ENCODE measurements at regions not wholly inside any gene's neighbourhood (a gene's known extent, or its start where the extent isn't known, plus 50 kb on each side); places are given as distances from the start of the nearest gene placed in this dataset.
"Not testable (repeated sequence)": the region's sequence is repeated elsewhere in the genome, so short reads cannot be mapped to it uniquely, and the experiment has no call there.

GRCh38 chr1:144516172-144516571 lies 54.7 kb upstream of the NBPF15 start:
- H3K4me3 Mint-ChIP-seq, ATAC-seq, H3K27ac Mint-ChIP-seq, DNase-seq, H3K9me3 Mint-ChIP-seq, H3K27me3 Mint-ChIP-seq: not testable (repeated sequence)
- H3K4me1 Mint-ChIP-seq: peaks cover 15% of the 10 kb centered on the region

GRCh38 chr1:144516906-144517305 lies 55.4 kb upstream of the NBPF15 start:
- H3K27ac Mint-ChIP-seq, H3K9me3 Mint-ChIP-seq, DNase-seq, H3K27me3 Mint-ChIP-seq, H3K4me3 Mint-ChIP-seq, ATAC-seq: not testable (repeated sequence)
- peaks cover 18% of the 10 kb centered on the region for H3K4me1 Mint-ChIP-seq

GRCh38 chr1:144518439-144518838 lies 57.0 kb upstream of the NBPF15 start:
- Mint-ChIP-seq H3K4me1 (peaks cover 18% of the 10 kb centered on the region), H3K4me3 (peak overlapping the region in 1 of 2 donors; percentile 55), H3K27ac (peak overlapping the region in 1 of 2 donors; percentile 67)
- H3K9me3 Mint-ChIP-seq, H3K27me3 Mint-ChIP-seq, DNase-seq, ATAC-seq: not testable (repeated sequence)

GRCh38 chr1:144519528-144520189 lies 58.2 kb upstream of the NBPF15 start:
- DNase-seq, H3K9me3 Mint-ChIP-seq, ATAC-seq, H3K27me3 Mint-ChIP-seq: not testable (repeated sequence)
- Mint-ChIP-seq H3K27ac (peak overlapping the region; percentile 27 to 33), H3K4me1 (peaks cover 23% of the 10 kb centered on the region), H3K4me3 (peak overlapping the region in 1 of 2 donors; percentile 53)

GRCh38 chr1:144523661-144524407 lies 62.4 kb upstream of the NBPF15 start:
- peak overlapping the region; percentile 73 to 75 for H3K4me3 Mint-ChIP-seq
- H3K9me3 Mint-ChIP-seq, H3K27me3 Mint-ChIP-seq: not testable (repeated sequence)
- ATAC-seq: peak; percentile 91
- peak; percentile 61 to 67 for DNase-seq
- peaks cover 17% of the 10 kb centered on the region for H3K4me1 Mint-ChIP-seq
- H3K27ac Mint-ChIP-seq: peak overlapping the region; percentile 100

- not testable (repeated sequence) for H3K27me3 Mint-ChIP-seq, H3K9me3 Mint-ChIP-seq
- peak overlapping the region; percentile 46 to 85 for H3K27ac Mint-ChIP-seq
- peak overlapping the region in 1 of 2 donors; percentile 42 for H3K4me3 Mint-ChIP-seq
- DNase-seq (peak; percentile 31 to 39), ATAC-seq (peak; percentile 87)
- H3K4me1 Mint-ChIP-seq: peaks cover 32% of the 10 kb centered on the region
Observed at GRCh38 chr1:144532156-144532607, 60.5 kb upstream of the PPIAL4F start.

GRCh38 chr1:144533480-144533879 lies 59.2 kb upstream of the PPIAL4F start:
- ATAC-seq: not testable (repeated sequence)

GRCh38 chr1:144534286-144534685 lies 58.4 kb upstream of the PPIAL4F start:
- H3K4me1 Mint-ChIP-seq: peaks cover 32% of the 10 kb centered on the region
- peak; percentile 58 for ATAC-seq
- H3K9me3 Mint-ChIP-seq, DNase-seq, H3K27me3 Mint-ChIP-seq, H3K4me3 Mint-ChIP-seq, H3K27ac Mint-ChIP-seq: not testable (repeated sequence)

More at GRCh38 chr1:144533480-144533879, 59.2 kb upstream of the PPIAL4F start:
- Mint-ChIP-seq H3K4me3 (peak overlapping the region in 1 of 2 donors; percentile 26), H3K4me1 (peaks cover 32% of the 10 kb centered on the region)
- not testable (repeated sequence) for H3K9me3 Mint-ChIP-seq, DNase-seq, H3K27ac Mint-ChIP-seq, H3K27me3 Mint-ChIP-seq

- ATAC-seq: peak; percentile 57
- H3K4me1 Mint-ChIP-seq: peaks cover 27% of the 10 kb centered on the region
- not testable (repeated sequence) for H3K27me3 Mint-ChIP-seq, H3K9me3 Mint-ChIP-seq, H3K4me3 Mint-ChIP-seq, H3K27ac Mint-ChIP-seq, DNase-seq
Observed at GRCh38 chr1:144536677-144537076, 56.0 kb upstream of the PPIAL4F start.

- H3K27me3 Mint-ChIP-seq, H3K9me3 Mint-ChIP-seq, H3K4me3 Mint-ChIP-seq, H3K27ac Mint-ChIP-seq, ATAC-seq, DNase-seq: not testable (repeated sequence)
- H3K4me1 Mint-ChIP-seq: peaks cover 21% of the 10 kb centered on the region
Observed at GRCh38 chr1:144537234-144537633, 55.5 kb upstream of the PPIAL4F start.

GRCh38 chr1:144538736-144539135 lies 54.0 kb upstream of the PPIAL4F start:
- not testable (repeated sequence) for H3K9me3 Mint-ChIP-seq, H3K27me3 Mint-ChIP-seq, H3K4me3 Mint-ChIP-seq, DNase-seq, ATAC-seq, H3K4me1 Mint-ChIP-seq
- peak overlapping the region in 1 of 2 donors; percentile 67 for H3K27ac Mint-ChIP-seq

GRCh38 chr1:144539191-144539960 lies 53.3 kb upstream of the PPIAL4F start:
- H3K27me3 Mint-ChIP-seq, H3K9me3 Mint-ChIP-seq, DNase-seq, H3K4me1 Mint-ChIP-seq: not testable (repeated sequence)
- Mint-ChIP-seq H3K27ac (peak overlapping the region; percentile 19 to 33), H3K4me3 (peak overlapping the region; percentile 15 to 54)
- ATAC-seq: peak; percentile 33

All from stimulated activated naive CD8-positive, alpha-beta T cell treated with anti-CD3 and anti-CD28 coated beads, Interleukin-15, amount 100 ng/mL, for 72 hours (primary cell).